BE2C (cell line): ENCODE measurements at regions not wholly inside any gene's neighbourhood (a gene's known extent, or its start where the extent isn't known, plus 50 kb on each side); places are given as distances from the start of the nearest gene placed in this dataset.
A peak's percentile ranks its signal among the peaks of the same experiment; 100 is the strongest.
"Not testable (repeated sequence)": the region's sequence is repeated elsewhere in the genome, so short reads cannot be mapped to it uniquely, and the experiment has no call there.

Experiments used
- DNase-seq: peaks from one replicate; pipeline ENCODE4 v3.0.0-alpha.2; 2020
- H3K27me3 ChIP-seq: fragments of 250-450 bp; sonication (Bioruptor Pico); 2 replicates; pipeline ENCODE4 v1.5.1; 2020; ENCODE audit warnings: mild to moderate bottlenecking
- H3K36me3 ChIP-seq: fragments of 250-450 bp; sonication (Bioruptor Pico); 2 replicates; pipeline ENCODE4 v1.5.1; 2020; ENCODE audit warnings: mild to moderate bottlenecking
- H3K4me1 ChIP-seq: fragments of 250-450 bp; sonication (Bioruptor Pico); 2 replicates; pipeline ENCODE4 v1.5.1; 2020
- H3K4me3 ChIP-seq: 2 replicates; pipeline ENCODE4 v1.5.1; 2011; ENCODE audit warnings: low read depth, low read length
- H3K9me3 ChIP-seq: fragments of 250-450 bp; sonication (Bioruptor Pico); 2 replicates; pipeline ENCODE4 v1.5.1; 2020
- TF ChIP-seq, protein P1 (sequence below): IDR thresholded peaks from 2 replicates; pipeline ENCODE4 v1.5.1; 2012; ENCODE audit warnings: mild to moderate bottlenecking, low read depth, low read length

DNA sequence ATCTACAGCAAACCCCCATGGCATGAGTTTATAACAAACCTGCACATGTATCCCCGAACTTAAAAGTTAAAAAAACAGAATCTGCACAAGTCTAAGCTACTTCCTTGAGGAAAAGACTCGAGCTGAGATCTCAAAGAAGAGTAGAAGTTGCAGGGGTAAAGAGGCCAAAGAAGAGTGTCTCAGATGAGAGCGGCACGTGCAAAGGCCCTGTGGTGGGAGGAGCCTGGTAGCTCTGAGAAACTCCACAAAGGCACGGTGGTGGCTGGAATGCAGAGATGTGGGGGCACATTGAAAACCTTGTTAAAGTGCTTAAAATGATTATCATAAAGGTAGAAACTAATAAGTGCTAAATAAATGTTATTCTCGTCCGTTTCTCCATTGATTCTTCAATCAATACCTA, 103.2 kb upstream of the GRK3 start:
- no peak for DNase-seq
- TF ChIP-seq, protein P1, sequence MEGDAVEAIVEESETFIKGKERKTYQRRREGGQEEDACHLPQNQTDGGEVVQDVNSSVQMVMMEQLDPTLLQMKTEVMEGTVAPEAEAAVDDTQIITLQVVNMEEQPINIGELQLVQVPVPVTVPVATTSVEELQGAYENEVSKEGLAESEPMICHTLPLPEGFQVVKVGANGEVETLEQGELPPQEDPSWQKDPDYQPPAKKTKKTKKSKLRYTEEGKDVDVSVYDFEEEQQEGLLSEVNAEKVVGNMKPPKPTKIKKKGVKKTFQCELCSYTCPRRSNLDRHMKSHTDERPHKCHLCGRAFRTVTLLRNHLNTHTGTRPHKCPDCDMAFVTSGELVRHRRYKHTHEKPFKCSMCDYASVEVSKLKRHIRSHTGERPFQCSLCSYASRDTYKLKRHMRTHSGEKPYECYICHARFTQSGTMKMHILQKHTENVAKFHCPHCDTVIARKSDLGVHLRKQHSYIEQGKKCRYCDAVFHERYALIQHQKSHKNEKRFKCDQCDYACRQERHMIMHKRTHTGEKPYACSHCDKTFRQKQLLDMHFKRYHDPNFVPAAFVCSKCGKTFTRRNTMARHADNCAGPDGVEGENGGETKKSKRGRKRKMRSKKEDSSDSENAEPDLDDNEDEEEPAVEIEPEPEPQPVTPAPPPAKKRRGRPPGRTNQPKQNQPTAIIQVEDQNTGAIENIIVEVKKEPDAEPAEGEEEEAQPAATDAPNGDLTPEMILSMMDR = no peak
- Histone ChIP-seq H3K9me3 (no peaks in the 10 kb centered on the region), H3K27me3 (no peaks in the 10 kb centered on the region), H3K4me1 (no peaks in the 10 kb centered on the region; the same call in 1 of the 2 replicates), H3K4me3 (no peak overlapping the region), H3K36me3 (peaks cover 49% of the 10 kb centered on the region)

DNA sequence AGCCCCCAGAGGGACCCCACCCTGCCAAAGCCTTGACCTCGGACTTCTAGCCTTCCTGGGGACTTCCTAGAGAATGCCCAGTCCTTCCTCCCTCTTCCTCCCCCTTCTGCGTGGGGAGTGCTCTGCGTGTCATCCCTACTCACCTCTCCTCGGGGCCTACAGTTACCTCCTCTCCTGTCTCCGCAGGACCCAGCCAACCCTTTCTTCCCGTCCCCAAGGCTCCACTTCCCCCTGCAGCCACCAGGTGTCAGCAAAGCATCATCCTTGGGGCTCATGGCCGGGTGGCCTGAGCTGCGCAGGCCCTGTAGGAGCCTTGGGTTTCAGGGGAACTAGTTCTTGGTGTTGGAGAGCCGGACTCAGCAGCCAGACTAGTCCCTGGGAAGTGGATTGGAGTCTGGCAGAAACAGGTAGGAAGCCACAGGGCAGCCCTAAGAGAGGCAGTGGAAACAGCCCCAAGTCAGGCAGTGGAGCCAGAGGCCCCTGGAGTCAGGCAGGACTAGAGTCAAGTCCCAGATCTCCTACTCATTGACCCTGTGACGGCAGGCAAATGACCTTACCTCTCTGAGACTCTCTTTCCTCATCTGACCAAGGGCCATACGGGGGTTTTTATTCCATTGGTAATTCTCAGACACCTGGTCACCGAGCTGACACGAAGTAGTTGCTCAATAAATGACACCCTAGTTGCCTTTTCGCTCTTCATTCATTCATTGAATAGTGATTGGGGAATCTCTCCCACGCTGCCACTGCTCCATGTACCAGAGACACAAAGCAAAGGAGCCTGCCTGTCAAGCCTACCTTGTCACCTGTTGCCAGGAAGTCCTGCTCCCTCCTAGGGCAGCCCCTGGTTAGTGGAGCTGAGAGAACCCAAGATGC, 101.8 kb upstream of the GRK3 start:
- H3K4me1 ChIP-seq, H3K4me3 ChIP-seq, H3K9me3 ChIP-seq, H3K27me3 ChIP-seq: not testable (repeated sequence)
- peak; percentile 87 for DNase-seq
- H3K36me3 ChIP-seq = peaks cover 46% of the 10 kb centered on the region
- TF ChIP-seq, protein P1 = peak; percentile 99

DNA sequence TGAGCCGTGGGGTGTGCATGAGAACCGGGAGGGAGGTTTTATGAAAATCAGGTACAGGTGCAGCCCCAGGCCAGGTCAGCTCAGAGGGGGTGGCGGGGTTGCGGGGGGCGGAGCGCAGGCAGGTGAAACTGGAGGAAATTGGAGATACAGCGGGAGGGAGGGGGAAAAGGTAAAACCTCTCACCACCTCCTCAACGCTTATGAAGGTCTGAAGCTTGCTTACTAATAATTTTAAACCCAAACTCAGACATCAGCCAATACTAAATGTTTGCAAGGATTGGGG, 101.2 kb upstream of the GRK3 start:
- DNase-seq, H3K27me3 ChIP-seq, H3K9me3 ChIP-seq, H3K4me3 ChIP-seq, H3K4me1 ChIP-seq: not testable (repeated sequence)
- peaks cover 46% of the 10 kb centered on the region for H3K36me3 ChIP-seq

DNA sequence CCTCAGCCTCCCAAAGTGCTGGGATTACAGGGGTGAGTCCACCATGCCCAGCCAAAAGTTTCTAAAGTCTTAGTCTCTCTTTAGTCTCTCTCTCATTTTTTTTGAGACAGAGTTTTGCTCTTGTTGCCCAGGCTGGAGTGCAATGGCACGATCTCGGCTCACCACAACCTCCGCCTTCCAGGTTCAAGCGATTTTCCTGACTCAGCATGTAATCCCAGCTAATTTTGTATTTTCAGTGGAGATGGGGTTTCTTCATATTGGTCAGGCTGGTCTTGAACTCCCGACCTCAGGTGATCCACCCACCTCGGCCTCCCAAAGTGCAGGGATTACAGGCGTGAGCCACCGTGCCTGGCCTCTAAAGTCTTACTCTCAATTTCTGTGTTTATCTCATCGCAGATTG, 100.1 kb upstream of the GRK3 start:
- not testable (repeated sequence) for DNase-seq, H3K4me3 ChIP-seq, H3K27me3 ChIP-seq, H3K9me3 ChIP-seq, H3K4me1 ChIP-seq
- H3K36me3 ChIP-seq = peaks cover 38% of the 10 kb centered on the region

DNA sequence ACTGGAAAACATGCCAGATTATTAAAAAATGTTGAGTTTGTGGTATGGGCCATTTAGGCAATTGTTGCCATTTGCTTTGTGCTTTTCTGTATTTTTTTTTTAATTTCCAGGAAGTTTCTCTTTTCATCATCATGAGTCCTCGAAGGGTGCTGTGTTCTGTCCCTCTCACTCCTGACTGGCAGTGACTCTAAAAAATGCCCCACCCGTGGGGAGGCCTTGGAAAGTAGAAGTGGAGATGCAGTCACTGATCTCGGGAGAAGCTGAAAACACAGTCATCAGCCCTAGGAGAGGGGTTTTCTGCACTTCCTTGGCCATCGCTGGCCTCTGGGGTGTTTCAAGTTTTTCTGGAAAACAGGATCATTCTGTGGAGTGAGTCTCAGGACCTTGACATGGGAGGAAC, 98.5 kb upstream of the GRK3 start:
- TF ChIP-seq, protein P1 = no peak
- Histone ChIP-seq H3K36me3 (peaks cover 21% of the 10 kb centered on the region), H3K27me3 (no peaks in the 10 kb centered on the region), H3K4me3 (no peak overlapping the region), H3K9me3 (no peaks in the 10 kb centered on the region), H3K4me1 (no peaks in the 10 kb centered on the region; the same call in 1 of the 2 replicates)
- DNase-seq = no peak

DNA sequence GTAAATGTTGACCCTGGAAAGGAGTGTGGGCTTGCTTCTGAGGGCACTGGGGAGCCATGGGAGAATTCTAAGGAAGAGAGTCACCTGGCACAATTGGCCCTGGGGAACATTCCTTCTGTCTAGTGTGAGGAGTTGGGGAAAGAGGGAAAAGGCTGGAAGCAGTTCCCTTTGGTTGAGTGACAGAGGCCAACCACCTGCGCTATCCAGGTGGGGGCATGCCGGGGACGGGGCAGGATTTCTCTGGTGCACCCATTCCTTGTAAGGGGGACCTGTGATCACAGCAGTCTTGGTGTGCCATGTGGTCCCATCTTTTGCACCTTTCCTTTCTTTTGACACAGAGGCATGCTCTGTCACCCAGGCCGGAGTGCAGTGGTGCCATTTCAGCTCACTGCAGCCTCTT, 92.1 kb upstream of the GRK3 start:
- Histone ChIP-seq H3K4me1 (peaks cover 20% of the 10 kb centered on the region), H3K27me3 (no peaks in the 10 kb centered on the region), H3K4me3 (no peak overlapping the region), H3K36me3 (peaks cover 17% of the 10 kb centered on the region), H3K9me3 (no peaks in the 10 kb centered on the region)
- TF ChIP-seq, protein P1 = no peak
- no peak for DNase-seq

DNA sequence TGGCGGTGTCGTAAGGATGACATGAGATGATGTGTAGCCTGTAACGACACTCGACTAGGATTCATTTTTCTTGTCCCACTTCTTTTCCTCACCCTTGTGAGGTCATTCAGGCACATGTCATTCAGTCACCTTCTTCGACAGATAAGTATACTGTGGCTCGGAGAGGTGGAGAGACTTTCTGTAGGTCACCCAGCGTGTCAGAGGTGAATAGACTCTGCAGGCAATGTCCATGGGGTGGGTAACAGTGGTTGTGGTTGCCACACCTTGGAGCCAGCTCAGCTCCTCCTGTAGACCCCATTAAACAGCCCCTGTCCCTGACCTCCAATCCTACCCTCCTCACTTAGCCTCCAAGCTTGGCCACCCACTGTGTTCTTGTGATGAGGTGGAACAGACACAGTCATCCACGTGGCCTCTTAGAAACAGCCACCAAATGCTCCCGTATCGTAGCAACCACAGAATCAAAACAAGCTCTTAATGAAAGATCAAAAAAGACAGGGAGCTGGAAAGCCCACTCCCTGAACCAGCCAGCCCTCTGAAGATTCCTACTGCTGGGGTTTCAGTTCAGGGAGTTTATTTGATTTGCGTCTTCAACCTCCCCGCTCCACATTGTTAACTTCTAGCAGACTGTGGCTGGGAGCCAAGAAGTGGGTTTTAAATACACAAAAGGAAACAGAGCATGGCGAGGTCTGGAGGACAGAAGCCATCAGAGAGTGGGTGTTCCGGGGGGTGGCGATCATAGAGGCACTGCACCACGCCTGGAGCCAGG, 89.0 kb upstream of the GRK3 start:
- peaks cover 34% of the 10 kb centered on the region for H3K36me3 ChIP-seq
- peaks cover 20% of the 10 kb centered on the region for H3K4me1 ChIP-seq
- peak; percentile 95 for DNase-seq

More for the DNA sequence above, 89.0 kb upstream of the GRK3 start:
- TF ChIP-seq, protein P1 = no peak
- Histone ChIP-seq H3K27me3 (no peaks in the 10 kb centered on the region), H3K4me3 (peak overlapping the region; percentile 15; the same call in 1 of the 2 replicates), H3K9me3 (no peaks in the 10 kb centered on the region; the same call in 1 of the 2 replicates)
